NOMO-1 (cell line): ENCODE measurements at regions not wholly inside any gene's neighbourhood (a gene's known extent, or its start where the extent isn't known, plus 50 kb on each side); places are given as distances from the start of the nearest gene placed in this dataset.
"Not testable (repeated sequence)": the region's sequence is repeated elsewhere in the genome, so short reads cannot be mapped to it uniquely, and the experiment has no call there.

Source experiments
- DNase-seq, 2 experiments: peaks; one replicate each; lab custom pipeline; 2025; ENCODE audit not compliant: unreplicated experiment in 2 of 2; lab: John Stamatoyannopoulos, UW

GRCh38 chr1:9440763-9441194 is 98.5 kb upstream of the SLC25A33 start:
- DNase-seq, result no peak

DNA sequence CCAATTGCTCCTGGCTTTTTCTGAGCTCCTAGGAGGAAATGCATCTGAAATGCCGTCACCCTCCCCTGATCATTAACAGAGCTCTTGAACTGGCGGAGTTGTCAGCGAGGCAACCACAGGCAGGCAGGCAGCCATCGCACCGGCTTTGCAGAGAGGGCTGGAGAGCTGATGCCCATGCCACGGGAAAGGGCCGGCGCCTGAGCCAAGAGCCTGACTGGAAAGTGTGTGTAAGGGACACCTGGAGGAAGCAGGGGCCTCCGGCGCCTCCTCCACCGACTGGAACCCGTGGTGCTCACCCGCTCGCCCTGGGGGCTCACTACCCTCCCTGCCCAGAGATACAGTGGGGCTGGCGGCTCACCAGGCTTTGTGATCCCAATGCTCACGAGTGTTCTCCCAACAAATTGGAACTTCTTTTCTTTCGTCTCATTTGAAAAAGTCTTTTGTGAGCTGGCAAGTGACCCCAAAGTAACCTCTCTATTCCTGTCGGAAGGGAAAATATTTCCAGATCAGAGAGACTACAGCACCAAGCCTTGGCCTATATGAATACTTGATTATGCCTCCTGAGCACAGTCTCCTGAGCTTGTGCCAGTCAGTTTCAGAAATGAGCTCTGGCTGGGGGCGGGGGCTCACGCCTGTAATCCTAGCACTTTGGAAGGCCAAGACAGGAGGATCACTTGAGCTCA is 97.7 kb upstream of the SLC25A33 start:
- no peak for DNase-seq

GRCh38 chr1:9442278-9442846 is 96.9 kb upstream of the SLC25A33 start:
- DNase-seq, result no peak

DNA sequence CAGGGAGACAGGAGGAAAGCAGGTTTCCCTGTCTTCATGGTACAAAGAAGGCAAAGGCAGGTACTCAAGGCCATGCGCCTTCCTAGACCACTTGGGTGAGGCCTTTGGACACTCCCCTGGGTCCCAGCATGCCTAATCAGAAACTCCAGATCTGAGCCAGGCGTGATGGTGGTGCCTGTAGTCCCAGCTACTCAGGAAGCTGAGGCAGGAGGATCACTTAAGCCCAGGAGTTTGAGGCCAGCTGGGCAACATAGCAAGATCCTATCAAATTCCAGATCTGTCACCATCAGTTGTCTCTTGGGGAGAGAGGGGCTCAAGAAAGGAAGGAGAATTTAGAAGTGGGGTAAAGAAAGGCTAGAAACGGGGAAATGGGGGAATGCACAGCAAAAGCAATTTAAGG is 96.3 kb upstream of the SLC25A33 start:
- no peak for DNase-seq

- DNase-seq, result no peak
Measured at GRCh38 chr1:9443913-9444445, 95.3 kb upstream of the SLC25A33 start.

GRCh38 chr1:9444532-9444931 is 94.7 kb upstream of the SLC25A33 start:
- no peak for DNase-seq

DNA sequence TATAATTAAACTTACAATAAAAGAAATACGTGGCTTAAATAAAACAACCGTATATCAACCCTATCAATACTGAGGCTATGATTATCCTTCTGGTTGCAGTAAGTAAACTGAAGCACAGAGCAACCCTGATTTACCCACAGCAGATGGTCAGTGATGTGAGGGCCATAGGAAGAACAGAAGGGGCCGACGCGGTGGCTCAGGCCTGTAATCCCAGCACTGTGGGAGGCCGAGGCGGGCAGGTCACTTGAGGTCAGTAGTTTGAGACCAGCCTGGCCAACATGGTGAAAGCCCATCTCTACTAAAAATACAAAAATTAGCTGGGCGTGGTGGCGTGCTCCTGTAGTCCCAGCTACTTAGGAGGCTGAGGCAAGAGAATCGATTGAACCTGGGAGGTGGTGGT is 94.2 kb upstream of the SLC25A33 start:
- DNase-seq, result not testable (repeated sequence)

DNA sequence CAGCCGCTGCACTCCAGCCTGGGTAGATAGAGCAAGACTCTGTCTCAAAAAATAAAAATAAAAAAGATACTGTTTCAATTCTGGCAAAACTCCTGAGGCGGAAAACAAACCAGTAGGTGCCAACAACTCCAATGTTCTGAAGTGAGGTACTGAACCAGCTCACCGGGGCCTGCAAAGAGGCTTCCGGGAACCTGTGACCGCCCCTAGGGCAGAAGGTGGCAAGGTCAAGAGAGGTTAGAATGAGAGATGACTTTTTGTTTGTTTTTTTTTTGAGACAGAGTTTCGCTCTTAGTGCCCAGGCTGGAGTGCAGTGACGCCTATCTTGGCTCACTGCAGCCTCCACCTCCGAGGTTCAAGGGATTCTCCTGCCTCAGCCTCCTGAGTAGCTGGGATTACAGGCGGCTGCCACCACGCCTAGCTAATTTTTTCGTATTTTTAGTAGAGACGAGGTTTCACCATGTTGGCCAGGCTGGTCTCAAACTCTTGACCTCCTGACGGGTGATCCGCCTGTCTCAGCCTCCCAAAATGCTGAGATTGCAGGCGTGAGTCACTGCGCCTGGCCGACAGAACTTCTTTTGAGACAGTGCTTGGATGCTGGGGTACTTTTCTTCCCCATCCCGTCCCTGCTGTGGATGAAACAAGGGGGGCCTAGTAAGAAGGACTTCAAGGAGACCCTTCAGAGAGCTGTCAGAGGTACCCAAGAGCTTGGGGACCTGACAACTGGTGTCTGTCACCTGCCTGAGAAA is 91.9 kb upstream of the SLC25A33 start:
- DNase-seq, result no peak

GRCh38 chr1:9448132-9449109 is 90.8 kb upstream of the SLC25A33 start:
- no peak for DNase-seq

DNA sequence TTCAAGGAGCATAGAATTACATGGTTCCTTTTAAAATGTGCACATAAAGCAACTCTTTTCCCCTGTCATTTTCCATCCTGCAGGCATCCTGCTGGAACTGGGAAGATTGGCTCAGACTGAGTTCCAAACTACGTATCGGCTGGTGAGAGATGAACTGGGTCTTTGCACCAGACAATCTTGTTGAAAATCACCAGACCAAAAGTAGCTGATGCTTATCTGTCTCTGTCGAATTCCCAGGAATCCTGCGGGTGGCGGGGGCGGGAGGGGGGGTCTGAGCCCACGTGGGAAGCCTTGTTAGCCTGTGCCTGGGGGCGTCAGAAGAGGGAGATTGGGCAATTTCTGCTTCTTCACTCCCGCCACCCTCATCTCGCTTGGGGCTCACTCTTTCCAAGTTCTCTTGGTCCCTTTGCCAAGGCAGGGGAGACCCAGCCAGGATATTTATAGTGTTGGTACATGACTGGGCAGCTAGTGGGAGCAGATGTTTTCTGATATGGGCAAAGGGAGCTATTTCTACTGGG is 90.1 kb upstream of the SLC25A33 start:
- DNase-seq, result no peak

- no peak for DNase-seq
Measured at GRCh38 chr1:9449976-9450696, 89.1 kb upstream of the SLC25A33 start.

- DNase-seq, result no peak
Measured at GRCh38 chr1:9451081-9451480, 88.2 kb upstream of the SLC25A33 start.

DNA sequence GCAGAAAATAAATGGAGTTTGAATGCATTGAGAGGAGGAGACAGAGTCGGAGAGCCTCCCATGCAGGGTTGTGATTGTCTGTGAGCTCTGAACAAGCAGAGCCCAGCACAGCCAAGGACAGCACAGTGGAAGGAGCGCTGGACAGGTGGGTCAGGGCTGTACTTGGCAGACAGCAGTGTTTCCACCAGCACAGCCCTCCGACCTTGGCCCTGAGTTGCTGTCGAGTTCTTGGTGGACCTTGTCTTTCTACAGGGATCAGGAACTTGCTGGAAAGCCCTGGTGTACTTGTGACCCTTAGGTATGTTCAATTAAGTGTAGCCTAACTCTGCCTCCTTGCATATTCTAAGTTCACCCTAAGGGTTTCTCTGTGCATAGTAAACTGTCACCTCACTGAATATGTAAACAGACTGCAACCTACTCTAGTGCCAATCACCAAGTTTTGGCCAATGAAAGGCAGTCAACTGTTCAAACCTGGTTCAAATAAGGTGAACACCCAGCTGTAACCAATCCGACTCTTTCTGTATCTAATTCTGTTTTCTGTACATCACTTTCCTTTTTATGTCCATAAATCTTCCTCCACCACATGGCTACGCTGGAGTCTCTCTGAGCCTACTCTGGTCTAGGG is 86.6 kb upstream of the SLC25A33 start:
- DNase-seq, result no peak

DNA sequence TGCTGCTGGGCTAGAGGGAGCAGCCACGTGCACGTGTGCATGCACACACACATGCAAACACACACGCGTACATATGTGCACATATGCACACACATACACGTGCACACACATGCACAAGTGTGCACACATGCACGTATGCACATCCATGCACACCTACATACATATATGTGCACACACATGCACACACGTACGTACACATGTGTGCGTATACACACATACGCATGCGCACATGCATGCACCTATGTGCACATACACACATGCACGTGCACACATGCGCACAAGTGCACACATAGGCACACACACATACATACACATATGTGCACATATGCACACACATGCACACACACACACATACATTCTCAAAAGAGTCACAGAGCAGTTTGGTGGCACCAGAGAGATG is 85.9 kb upstream of the SLC25A33 start:
- DNase-seq, result no peak

DNA sequence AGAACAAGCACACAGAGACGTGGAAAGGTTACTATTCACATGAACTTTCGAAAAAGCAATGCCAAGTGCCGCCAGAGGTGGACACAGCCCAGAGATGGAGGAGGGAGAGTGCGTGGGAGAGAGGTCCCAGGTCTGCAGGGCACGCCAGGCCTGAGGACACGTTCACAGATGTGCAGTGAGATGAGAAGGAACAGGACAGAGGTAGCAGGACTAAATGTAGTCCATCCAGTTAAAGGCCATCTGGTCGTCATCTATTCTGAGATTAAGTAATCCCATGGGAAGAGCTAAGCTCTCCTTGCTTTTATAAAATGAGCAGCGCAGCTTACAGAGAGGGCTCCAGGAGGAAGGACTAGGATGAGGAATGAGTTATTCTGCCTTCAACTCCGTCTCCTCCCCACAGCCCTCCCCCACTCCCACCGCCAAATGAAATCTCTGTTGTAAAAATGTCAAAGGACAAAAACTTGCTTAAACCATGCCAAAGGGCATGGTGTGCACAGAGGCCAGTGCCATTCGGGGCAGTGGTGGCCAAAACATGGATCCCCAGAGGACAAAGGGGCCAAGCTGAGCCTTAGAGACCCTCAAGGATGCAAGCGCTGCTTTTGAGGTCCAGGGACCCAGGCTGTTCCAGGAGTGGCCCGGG is 85.4 kb upstream of the SLC25A33 start:
- DNase-seq, result no peak

DNA sequence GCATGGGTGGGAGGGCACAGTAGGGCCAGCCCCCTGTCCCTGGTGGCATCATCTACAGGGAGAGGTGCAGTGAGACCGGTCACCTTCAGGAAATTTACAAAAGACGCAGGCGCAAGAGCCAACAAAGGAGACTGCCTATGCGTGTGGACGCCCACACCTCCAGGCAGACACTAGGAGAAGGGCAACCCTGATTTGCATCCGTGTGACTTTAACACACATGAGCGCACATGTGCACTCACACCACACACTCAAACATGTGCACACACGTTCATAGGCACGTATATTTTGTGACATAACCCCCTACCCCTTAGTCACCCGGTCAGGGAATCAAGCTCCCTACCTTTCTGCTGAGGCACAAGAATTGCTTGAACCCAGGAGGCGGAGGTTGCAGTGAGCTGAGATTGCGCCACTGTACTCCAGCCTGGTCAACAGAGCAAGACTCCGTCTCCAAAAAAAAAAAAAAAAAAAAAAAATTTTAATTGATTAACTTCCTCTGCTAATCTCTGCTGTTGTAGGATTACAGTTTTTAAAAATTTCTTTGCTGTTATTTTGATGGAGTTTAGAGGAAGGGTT is 84.7 kb upstream of the SLC25A33 start:
- no peak for DNase-seq

DNA sequence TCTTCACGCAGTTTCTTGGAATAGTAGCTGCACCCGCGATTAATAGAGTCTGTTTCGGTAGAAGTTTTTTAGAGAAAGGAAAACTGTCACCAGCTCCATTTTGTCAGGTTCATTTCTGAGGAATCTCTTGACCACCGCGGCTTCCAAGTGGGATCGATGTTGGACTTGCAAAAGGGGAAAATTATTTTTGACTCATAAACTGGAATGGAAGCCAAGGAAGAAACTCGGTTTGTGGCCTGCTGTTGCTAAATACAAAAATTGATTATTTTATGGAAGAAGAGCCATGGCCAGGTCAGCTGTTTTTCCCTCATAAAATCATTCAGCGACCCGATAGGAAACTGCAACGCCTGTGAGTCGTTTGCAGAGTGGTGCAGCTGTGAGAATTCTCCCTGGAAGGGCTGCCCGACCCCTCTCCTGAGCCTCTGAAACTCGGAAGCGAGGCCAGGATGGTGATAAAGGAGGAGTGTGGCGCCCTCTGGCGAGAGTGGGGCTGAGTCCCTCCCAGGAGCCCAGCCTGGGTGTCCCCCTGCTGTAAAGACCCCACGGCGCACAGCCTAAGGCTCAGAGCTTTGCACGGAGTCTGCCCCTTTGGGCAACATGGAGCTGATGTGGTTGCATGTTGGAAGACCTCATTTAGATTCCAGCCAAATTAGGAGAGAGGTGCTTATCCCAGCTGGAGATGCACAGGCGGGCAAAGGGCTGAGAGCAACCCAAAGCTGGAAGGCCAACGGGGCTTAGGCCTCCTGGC is 83.6 kb upstream of the SLC25A33 start:
- peak; percentile 32 to 35 for DNase-seq

DNA sequence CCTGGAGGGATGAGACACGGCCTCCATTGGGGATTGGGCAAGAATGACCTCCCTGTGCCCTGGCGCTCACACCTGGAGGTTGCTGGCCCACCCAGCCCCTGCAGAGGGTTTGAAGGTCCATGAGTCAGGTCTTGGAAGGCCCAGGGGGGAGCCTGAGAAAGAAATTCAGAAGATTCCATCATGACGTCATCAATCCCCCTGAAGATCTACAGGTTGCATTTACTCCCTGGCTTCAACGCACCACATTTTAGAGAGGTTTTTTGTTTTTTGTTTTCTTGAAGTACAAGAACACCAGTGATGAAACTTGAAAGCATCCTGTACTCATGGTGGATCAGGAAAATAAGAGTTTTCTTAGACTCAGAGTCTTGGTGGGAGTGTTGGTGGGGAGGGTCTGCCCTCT is 82.4 kb upstream of the SLC25A33 start:
- no peak for DNase-seq
